Stomach (tissue), 8 donors: ENCODE measurements at regions not wholly inside any gene's neighbourhood (a gene's known extent, or its start where the extent isn't known, plus 50 kb on each side); places are given as distances from the start of the nearest gene placed in this dataset.

Source experiments
- DNase-seq, 2 donors: peaks; one replicate each; pipeline versions ENCODE4 v3.0.0 to v3.0.0-alpha.2; 2013 to 2019
- H3K27ac ChIP-seq, 5 donors: fragments of 200-600 bp in 4 of 5; sonication (generic) in 4 of 5; one replicate each; pipeline ENCODE4 v1.5.1; 2013 to 2019; ENCODE audit warnings: mild to moderate bottlenecking in 1 of 5, moderate library complexity in 1 of 5
- H3K27me3 ChIP-seq, 3 donors: fragments of 200-600 bp; sonication (generic); one replicate each; pipeline ENCODE4 v1.5.1; 2017 to 2019; ENCODE audit warnings: mixed run types in 1 of 3
- H3K36me3 ChIP-seq, 4 donors: fragments of 200-600 bp; sonication (generic); 1 replicate in 3 of 4; 2 replicates in 1 of 4; pipeline ENCODE4 v1.5.1; 2016 to 2019
- H3K4me1 ChIP-seq, 4 donors: fragments of 200-600 bp; sonication (generic); one replicate each; pipeline ENCODE4 v1.5.1; 2016 to 2019
- H3K4me3 ChIP-seq, 4 donors: fragments of 200-600 bp; sonication (generic) in 3 of 4; one replicate each; pipeline ENCODE4 v1.5.1; 2016 to 2019; ENCODE audit warnings: mild to moderate bottlenecking in 1 of 4
- H3K9me3 ChIP-seq, 4 donors: fragments of 200-600 bp; sonication (generic); one replicate each; pipeline ENCODE4 v1.5.1; 2016 to 2019
- CTCF ChIP-seq, 7 experiments: fragments of 450-650 bp in 4 of 7; fragments of 200-600 bp in 3 of 7; sonication (generic) in 3 of 7; IDR thresholded peaks; one replicate each; pipeline ENCODE4 v1.5.1; 2016 to 2019; ENCODE audit warnings: antibody characterized with exemption in 7 of 7, control low read depth in 2 of 7, mild to moderate bottlenecking in 1 of 7
- EP300 ChIP-seq: sonication (generic); formaldehyde crosslinking; IDR thresholded peaks from one replicate; pipeline ENCODE4 v1.6.1; 2017; ENCODE audit warnings: antibody characterized with exemption
- POLR2A ChIP-seq, 4 donors: fragments of 450-650 bp; IDR thresholded peaks; one replicate each; pipeline ENCODE4 v1.6.1; 2016; ENCODE audit warnings: antibody characterized with exemption in 4 of 4, control low read depth in 2 of 4, mild to moderate bottlenecking in 1 of 4, moderate library complexity in 1 of 4
- POLR2AphosphoS5 ChIP-seq, 3 donors: sonication (generic); formaldehyde crosslinking; IDR thresholded peaks; one replicate each; pipeline ENCODE4 v1.6.1; 2016; ENCODE audit warnings: antibody characterized with exemption in 3 of 3
- WGBS, 5 donors: extraction: QIAGEN DNeasy Blood & Tissue Kit in 3 of 5; methylation state at CpG; one replicate each; pipeline versions ENCODE4 v1.1.5 to v1.1.7; 2013 to 2018; 5-methylcytosine and 5-hydroxymethylcytosine counted together
- intact Hi-C: fragments of 100-400 bp; cut with DNase I; formaldehyde crosslinking; loops from one replicate; pipeline ENCODE4 v1.15.1; 2023; ENCODE audit warnings: low total_unique reads
- donor health status: healthy with polysubstance abuse.
- donor health status: Bipolar disorder and iron deficiency.
- donor health status: healthy.

- Histone ChIP-seq H3K27ac (no peak overlapping the region), H3K36me3 (no peaks in the 10 kb centered on the region), H3K27me3 (no peaks in the 10 kb centered on the region), H3K9me3 (no peaks in the 10 kb centered on the region), H3K4me1 (no peaks in the 10 kb centered on the region), H3K4me3 (no peak overlapping the region)
- WGBS, 5 donors: 24 to 37% (median 28%) methylated on average over 8 of the region's 8 CpGs
- TF ChIP-seq EP300 (no peak), POLR2A (IDR thresholded peaks at IDR 0.05) (no peak), CTCF (IDR thresholded peaks at IDR 0.05) (no peak), POLR2AphosphoS5 (IDR thresholded peaks at IDR 0.05) (no peak)
- intact Hi-C loops: no loop called here
- DNase-seq: peak in 1 of 2 donors; percentile 6
Observed at GRCh38 chr13:104170980-104171555, 1104.9 kb upstream of the SLC10A2 start.

GRCh38 chr13:104163866-104164630 lies 1097.8 kb upstream of the SLC10A2 start:
- Histone ChIP-seq H3K4me1 (no peaks in the 10 kb centered on the region), H3K27me3 (no peaks in the 10 kb centered on the region), H3K9me3 (no peaks in the 10 kb centered on the region), H3K4me3 (no peak overlapping the region), H3K36me3 (no peaks in the 10 kb centered on the region), H3K27ac (no peak overlapping the region)
- intact Hi-C loops: no loop called here
- TF ChIP-seq POLR2A (IDR thresholded peaks at IDR 0.05) (no peak), POLR2AphosphoS5 (IDR thresholded peaks at IDR 0.05) (no peak), CTCF (IDR thresholded peaks at IDR 0.05) (no peak), EP300 (no peak)
- no peak for DNase-seq
- WGBS, 5 donors: 70 to 85% (median 81%) methylated on average over 4 of the region's 4 CpGs

- 85 to 98% (median 96%) methylated on average over 1 of the region's 1 CpG for WGBS, 5 donors
- Histone ChIP-seq H3K27me3 (no peaks in the 10 kb centered on the region), H3K36me3 (no peaks in the 10 kb centered on the region), H3K4me3 (no peak overlapping the region), H3K9me3 (no peaks in the 10 kb centered on the region), H3K4me1 (no peaks in the 10 kb centered on the region), H3K27ac (no peak overlapping the region)
- intact Hi-C loops: no loop called here
- TF ChIP-seq EP300 (no peak), POLR2AphosphoS5 (IDR thresholded peaks at IDR 0.05) (no peak), POLR2A (IDR thresholded peaks at IDR 0.05) (no peak), CTCF (IDR thresholded peaks at IDR 0.05) (no peak)
- no peak for DNase-seq
Observed at GRCh38 chr13:104160536-104160935, 1094.3 kb upstream of the SLC10A2 start.

- Histone ChIP-seq H3K27ac (no peak overlapping the region), H3K36me3 (no peaks in the 10 kb centered on the region), H3K4me1 (no peaks in the 10 kb centered on the region), H3K9me3 (no peaks in the 10 kb centered on the region), H3K27me3 (no peaks in the 10 kb centered on the region), H3K4me3 (no peak overlapping the region)
- WGBS, 5 donors: 16 to 31% (median 24%) methylated on average over 9 of the region's 9 CpGs
- peak in 1 of 2 donors; percentile 29 for DNase-seq
- intact Hi-C loops: no loop called here
- TF ChIP-seq POLR2A (IDR thresholded peaks at IDR 0.05) (no peak), CTCF (IDR thresholded peaks at IDR 0.05) (no peak), POLR2AphosphoS5 (IDR thresholded peaks at IDR 0.05) (no peak), EP300 (no peak)
Observed at GRCh38 chr13:104143760-104144416, 1077.7 kb upstream of the SLC10A2 start.
